D721Med (cell line): ENCODE measurements at regions not wholly inside any gene's neighbourhood (a gene's known extent, or its start where the extent isn't known, plus 50 kb on each side); places are given as distances from the start of the nearest gene placed in this dataset.
"Not testable (repeated sequence)": the region's sequence is repeated elsewhere in the genome, so short reads cannot be mapped to it uniquely, and the experiment has no call there.

Experiments used
- DNase-seq: peaks from one replicate; pipeline ENCODE4 v3.0.0; 2011; ENCODE audit warnings: low spot score; ENCODE audit not compliant: insufficient read length
- FAIRE-seq: peaks from 2 replicates; lab custom pipeline; 2011; peaks lifted over from hg19 to GRCh38; lab: Jason Lieb, UNC
- TF ChIP-seq, protein P1 (sequence below): IDR thresholded peaks from 2 replicates; pipeline ENCODE4 v1.5.1; 2012; ENCODE audit warnings: mild to moderate bottlenecking, control low read depth; ENCODE audit not compliant: insufficient read depth; ENCODE audit errors: missing control alignments

DNA sequence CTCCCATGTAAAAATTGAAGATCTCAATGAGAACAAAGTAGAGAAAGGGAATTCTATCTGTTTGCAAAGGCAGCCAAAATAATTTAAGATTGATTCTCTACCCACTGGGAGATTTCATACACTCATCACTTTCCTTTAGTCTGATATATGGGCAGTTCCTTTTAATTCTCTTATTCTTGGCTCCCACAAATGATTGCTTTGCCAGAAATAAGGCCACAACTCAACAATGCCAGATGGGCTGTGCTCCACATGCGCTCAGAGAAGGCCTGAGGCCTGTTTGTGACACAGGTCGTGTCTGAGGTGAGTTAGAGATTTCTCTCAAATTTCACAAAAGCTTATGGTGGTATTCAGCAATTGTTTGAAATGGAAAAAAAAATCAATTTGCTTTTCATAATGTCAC, 501.9 kb upstream of the SEMA3D start:
- no peak for FAIRE-seq
- DNase-seq, result no peak
- TF ChIP-seq, protein P1, sequence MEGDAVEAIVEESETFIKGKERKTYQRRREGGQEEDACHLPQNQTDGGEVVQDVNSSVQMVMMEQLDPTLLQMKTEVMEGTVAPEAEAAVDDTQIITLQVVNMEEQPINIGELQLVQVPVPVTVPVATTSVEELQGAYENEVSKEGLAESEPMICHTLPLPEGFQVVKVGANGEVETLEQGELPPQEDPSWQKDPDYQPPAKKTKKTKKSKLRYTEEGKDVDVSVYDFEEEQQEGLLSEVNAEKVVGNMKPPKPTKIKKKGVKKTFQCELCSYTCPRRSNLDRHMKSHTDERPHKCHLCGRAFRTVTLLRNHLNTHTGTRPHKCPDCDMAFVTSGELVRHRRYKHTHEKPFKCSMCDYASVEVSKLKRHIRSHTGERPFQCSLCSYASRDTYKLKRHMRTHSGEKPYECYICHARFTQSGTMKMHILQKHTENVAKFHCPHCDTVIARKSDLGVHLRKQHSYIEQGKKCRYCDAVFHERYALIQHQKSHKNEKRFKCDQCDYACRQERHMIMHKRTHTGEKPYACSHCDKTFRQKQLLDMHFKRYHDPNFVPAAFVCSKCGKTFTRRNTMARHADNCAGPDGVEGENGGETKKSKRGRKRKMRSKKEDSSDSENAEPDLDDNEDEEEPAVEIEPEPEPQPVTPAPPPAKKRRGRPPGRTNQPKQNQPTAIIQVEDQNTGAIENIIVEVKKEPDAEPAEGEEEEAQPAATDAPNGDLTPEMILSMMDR, result no peak

GRCh38 chr7:85686401-85687181, 499.7 kb upstream of the SEMA3D start:
- FAIRE-seq, result no peak
- TF ChIP-seq, protein P1, result no peak
- DNase-seq, result no peak

- TF ChIP-seq, protein P1, result no peak
- FAIRE-seq (peak; percentile 32), DNase-seq (no peak)
Observed at GRCh38 chr7:85685901-85686300, 499.0 kb upstream of the SEMA3D start.

GRCh38 chr7:85682833-85683620, 496.2 kb upstream of the SEMA3D start:
- FAIRE-seq, result peak; percentile 53
- TF ChIP-seq, protein P1, result no peak
- DNase-seq, result no peak

DNA sequence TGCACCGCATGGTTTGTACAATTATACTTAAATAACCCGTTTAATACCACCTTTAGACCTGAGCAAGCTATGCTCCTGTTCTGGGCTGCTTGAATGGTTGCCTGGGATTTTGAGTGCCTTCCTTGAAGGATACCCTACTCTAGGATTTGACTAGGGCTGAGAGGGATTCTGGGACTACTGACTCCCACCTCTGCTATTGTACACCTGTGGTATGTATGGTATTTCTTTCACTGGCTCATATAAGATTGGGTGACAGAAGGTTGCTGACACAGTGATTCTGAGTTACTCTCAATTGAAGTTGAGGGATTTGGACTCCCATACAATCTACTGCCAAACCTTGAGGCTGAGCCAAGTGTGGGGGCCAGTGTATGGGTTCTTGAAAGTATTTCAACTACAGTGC, 494.4 kb upstream of the SEMA3D start:
- DNase-seq (no peak), FAIRE-seq (no peak)
- TF ChIP-seq, protein P1, result no peak

GRCh38 chr7:85675093-85675492, 488.2 kb upstream of the SEMA3D start:
- not testable (repeated sequence) for FAIRE-seq

GRCh38 chr7:85673876-85674275, 487.0 kb upstream of the SEMA3D start:
- TF ChIP-seq, protein P1, result no peak
- FAIRE-seq, result no peak
- DNase-seq, result no peak

More at GRCh38 chr7:85675093-85675492, 488.2 kb upstream of the SEMA3D start:
- not testable (repeated sequence) for DNase-seq
